ENCODE measurements at regions not wholly inside any gene's neighbourhood (a gene's known extent, or its start where the extent isn't known, plus 50 kb on each side); places are given as distances from the start of the nearest gene placed in this dataset.

GRCh38 chr10:130799532-130799931, 512.0 kb downstream of the TCERG1L start:
- intact Hi-C loops (cut with micrococcal nuclease) = no loop called here
- in situ Hi-C loops (cut with MboI; ENCODE audit: low sequenced_read_pairs) = no loop called here
- Histone ChIP-seq H3K27me3 (ENCODE audit: control insufficient read depth, insufficient read depth, low read length) (no peaks in the 10 kb centered on the region), H2BK15ac (ENCODE audit: low read depth, low read length) (no peak overlapping the region), H2BK5ac (ENCODE audit: low read depth, low read length, poor library complexity, severe bottlenecking) (no peak overlapping the region), H3K9me1 (ENCODE audit: insufficient read depth, low read length) (no peaks in the 10 kb centered on the region), H3K14ac (replicated peaks; ENCODE audit: low read depth, low read length) (no peak overlapping the region), H3K4me3 (ENCODE audit: insufficient read depth, low read depth, low read length) (no peak overlapping the region), H3K9ac (ENCODE audit: low read depth, low read length) (no peak overlapping the region), H3K56ac (ENCODE audit: extremely low read depth, insufficient read depth, low read length) (no peak overlapping the region), H2BK20ac (ENCODE audit: low read depth, low read length) (no peak overlapping the region), H3K9me3 (ENCODE audit: control insufficient read depth, insufficient read depth, low read length) (peaks cover 50% of the 10 kb centered on the region), H3K23ac (ENCODE audit: low read depth, low read length) (no peak overlapping the region), H3K18ac (ENCODE audit: low read depth, low read length) (no peak overlapping the region), H3K79me1 (ENCODE audit: low read depth in 1 of 2, low read length in 2 of 2) (no peaks in the 10 kb centered on the region), H2AFZ (replicated peaks; ENCODE audit: low read length, poor library complexity) (no peak overlapping the region), H4K5ac (ENCODE audit: low read depth, low read length) (no peak overlapping the region), H3K36me3 (ENCODE audit: control insufficient read depth, insufficient read depth, low read length) (no peaks in the 10 kb centered on the region), H3K4ac (ENCODE audit: low read depth, low read length) (no peak overlapping the region), H3K4me1 (ENCODE audit: control insufficient read depth, insufficient read depth, low read length) (no peaks in the 10 kb centered on the region), H2AK5ac (ENCODE audit: low read depth, low read length) (no peak overlapping the region), H3K27ac (ENCODE audit: insufficient read depth, low read length) (no peak overlapping the region), H4K91ac (ENCODE audit: insufficient read depth, low read depth, low read length) (no peak overlapping the region), H4K20me1 (ENCODE audit: insufficient read depth, low read length) (no peaks in the 10 kb centered on the region), H3K4me2 (ENCODE audit: low read depth, low read length) (no peak overlapping the region), H2BK120ac (ENCODE audit: low read depth, low read length) (no peak overlapping the region), H4K8ac (ENCODE audit: low read depth in 2 of 2, low read length in 2 of 2) (no peak overlapping the region), H2AK9ac (replicated peaks; ENCODE audit: low read depth, low read length, poor library complexity) (no peak overlapping the region)
- BruUV-seq (replicated peaks) = no TSS peak
- DNase-seq = no peak
- dilution Hi-C loops (cut with HindIII; ENCODE audit: low sequenced_read_pairs, unreplicated experiment) = no loop called here
- ChIA-PET CTCF (no interaction called here), POLR2A (ENCODE audit: unreplicated experiment) (no interaction called here)
- no CpG with 5 or more reads among the region's 6 CpGs for WGBS, 2 experiments (ENCODE audit: extremely low coverage in 2 of 2, insufficient read length in 1 of 2)
- ATAC-seq (ENCODE audit: low read depth) = no peak
- TF ChIP-seq NFE2L2 (IDR thresholded peaks at IDR 0.05; ENCODE audit: low read depth, low read length) = no peak
- TF ChIP-seq MAFK (IDR thresholded peaks at IDR 0.05; ENCODE audit: low read depth, low read length) = no peak
- TF ChIP-seq RFX5 (IDR thresholded peaks at IDR 0.05; ENCODE audit: low read depth, low read length) = no peak
- TF ChIP-seq MAZ (IDR thresholded peaks at IDR 0.05; ENCODE audit: borderline replicate concordance, low read depth, low read length) = no peak
- no peak for TF ChIP-seq MXI1 (IDR thresholded peaks at IDR 0.05; ENCODE audit: borderline replicate concordance, low read depth, low read length)
- TF ChIP-seq RAD21 (IDR thresholded peaks at IDR 0.05; ENCODE audit: low read length) = no peak
- TF ChIP-seq, protein P1, sequence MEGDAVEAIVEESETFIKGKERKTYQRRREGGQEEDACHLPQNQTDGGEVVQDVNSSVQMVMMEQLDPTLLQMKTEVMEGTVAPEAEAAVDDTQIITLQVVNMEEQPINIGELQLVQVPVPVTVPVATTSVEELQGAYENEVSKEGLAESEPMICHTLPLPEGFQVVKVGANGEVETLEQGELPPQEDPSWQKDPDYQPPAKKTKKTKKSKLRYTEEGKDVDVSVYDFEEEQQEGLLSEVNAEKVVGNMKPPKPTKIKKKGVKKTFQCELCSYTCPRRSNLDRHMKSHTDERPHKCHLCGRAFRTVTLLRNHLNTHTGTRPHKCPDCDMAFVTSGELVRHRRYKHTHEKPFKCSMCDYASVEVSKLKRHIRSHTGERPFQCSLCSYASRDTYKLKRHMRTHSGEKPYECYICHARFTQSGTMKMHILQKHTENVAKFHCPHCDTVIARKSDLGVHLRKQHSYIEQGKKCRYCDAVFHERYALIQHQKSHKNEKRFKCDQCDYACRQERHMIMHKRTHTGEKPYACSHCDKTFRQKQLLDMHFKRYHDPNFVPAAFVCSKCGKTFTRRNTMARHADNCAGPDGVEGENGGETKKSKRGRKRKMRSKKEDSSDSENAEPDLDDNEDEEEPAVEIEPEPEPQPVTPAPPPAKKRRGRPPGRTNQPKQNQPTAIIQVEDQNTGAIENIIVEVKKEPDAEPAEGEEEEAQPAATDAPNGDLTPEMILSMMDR (conservative IDR thresholded peaks at IDR 0.05; ENCODE audit: low read depth, low read length) = no peak
